ENCODE measurements at regions not wholly inside any gene's neighbourhood (a gene's known extent, or its start where the extent isn't known, plus 50 kb on each side); places are given as distances from the start of the nearest gene placed in this dataset.

DNA sequence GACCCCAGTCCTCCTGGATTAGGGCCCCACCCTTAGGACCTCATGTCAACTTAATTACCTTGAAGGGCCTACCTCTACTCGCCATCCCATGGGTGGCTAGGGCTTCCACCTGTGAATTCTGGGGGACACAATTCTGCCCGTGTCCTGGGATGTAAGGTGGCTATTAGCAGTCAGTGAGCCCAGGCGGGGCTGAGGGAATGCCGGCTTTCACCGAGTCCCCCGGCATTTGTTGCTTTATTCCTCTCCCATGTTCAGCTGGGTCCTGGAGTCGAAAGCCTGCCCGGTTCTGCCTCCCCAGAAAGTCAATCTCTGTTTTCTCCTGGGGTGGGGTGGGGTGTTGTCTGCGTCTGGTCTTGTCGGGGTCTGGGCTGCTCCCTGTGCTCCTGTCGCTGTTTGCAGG, 125.6 kb downstream of the GLRX3 start:
- intact Hi-C loops (cut with micrococcal nuclease) = no loop called here
- no TSS peak for BruUV-seq (replicated peaks)
- 0% methylated on average over 1 of the region's 11 CpGs; no CpG with 5 or more reads in 1 of the 2 experiments for WGBS, 2 experiments (ENCODE audit: extremely low coverage in 2 of 2, insufficient read length in 1 of 2)

More for the DNA sequence above, 125.6 kb downstream of the GLRX3 start:
- Histone ChIP-seq H2BK15ac (ENCODE audit: low read depth, low read length) (no peak overlapping the region), H2BK5ac (ENCODE audit: low read depth, low read length, poor library complexity, severe bottlenecking) (no peak overlapping the region), H3K4me1 (ENCODE audit: control insufficient read depth, insufficient read depth, low read length) (no peaks in the 10 kb centered on the region), H2BK20ac (ENCODE audit: low read depth, low read length) (no peak overlapping the region), H4K8ac (ENCODE audit: low read depth in 2 of 2, low read length in 2 of 2) (no peak overlapping the region), H4K5ac (ENCODE audit: low read depth, low read length) (no peak overlapping the region), H2BK120ac (ENCODE audit: low read depth, low read length) (no peak overlapping the region), H3K9me3 (ENCODE audit: control insufficient read depth, insufficient read depth, low read length) (peaks cover 48% of the 10 kb centered on the region), H3K27ac (ENCODE audit: insufficient read depth, low read length) (no peak overlapping the region), H3K36me3 (ENCODE audit: control insufficient read depth, insufficient read depth, low read length) (no peaks in the 10 kb centered on the region), H2AK5ac (ENCODE audit: low read depth, low read length) (no peak overlapping the region), H3K4me3 (ENCODE audit: insufficient read depth, low read depth, low read length) (no peak overlapping the region), H4K20me1 (ENCODE audit: insufficient read depth, low read length) (no peaks in the 10 kb centered on the region), H3K9ac (ENCODE audit: low read depth, low read length) (no peak overlapping the region), H3K27me3 (ENCODE audit: control insufficient read depth, insufficient read depth, low read length) (no peaks in the 10 kb centered on the region), H3K56ac (ENCODE audit: extremely low read depth, insufficient read depth, low read length) (no peak overlapping the region), H3K4ac (ENCODE audit: low read depth, low read length) (no peak overlapping the region), H3K14ac (replicated peaks; ENCODE audit: low read depth, low read length) (no peak overlapping the region), H3K79me1 (ENCODE audit: low read depth in 1 of 2, low read length in 2 of 2) (no peaks in the 10 kb centered on the region), H2AFZ (replicated peaks; ENCODE audit: low read length, poor library complexity) (no peak overlapping the region), H3K18ac (ENCODE audit: low read depth, low read length) (no peak overlapping the region), H3K9me1 (ENCODE audit: insufficient read depth, low read length) (no peaks in the 10 kb centered on the region), H2AK9ac (replicated peaks; ENCODE audit: low read depth, low read length, poor library complexity) (no peak overlapping the region), H3K23ac (ENCODE audit: low read depth, low read length) (no peak overlapping the region), H3K4me2 (ENCODE audit: low read depth, low read length) (no peak overlapping the region), H4K91ac (ENCODE audit: insufficient read depth, low read depth, low read length) (no peak overlapping the region)
- CTCF ChIA-PET = no interaction called here
- no peak for TF ChIP-seq MAFK (IDR thresholded peaks at IDR 0.05; ENCODE audit: low read depth, low read length)
- no peak for TF ChIP-seq RAD21 (IDR thresholded peaks at IDR 0.05; ENCODE audit: low read length)
- no peak for TF ChIP-seq BHLHE40 (IDR thresholded peaks at IDR 0.05; ENCODE audit: low read depth, low read length)
- no peak for TF ChIP-seq USF2 (IDR thresholded peaks at IDR 0.05; ENCODE audit: low read depth, low read length)
- TF ChIP-seq NFE2L2 (IDR thresholded peaks at IDR 0.05; ENCODE audit: low read depth, low read length) = no peak
- TF ChIP-seq CHD1 (IDR thresholded peaks at IDR 0.05; ENCODE audit: low read depth, low read length) = no peak
- no peak for TF ChIP-seq CTCF (conservative IDR thresholded peaks at IDR 0.05; ENCODE audit: low read depth, low read length)
- TF ChIP-seq SMC3 (IDR thresholded peaks at IDR 0.05; ENCODE audit: low read depth, low read length) = no peak
- no peak for TF ChIP-seq MAZ (IDR thresholded peaks at IDR 0.05; ENCODE audit: borderline replicate concordance, low read depth, low read length)
- TF ChIP-seq FOS (IDR thresholded peaks at IDR 0.05; ENCODE audit: low read depth, low read length) = no peak
- no peak for TF ChIP-seq RCOR1 (IDR thresholded peaks at IDR 0.05; ENCODE audit: insufficient replicate concordance, low read length)
- no peak for TF ChIP-seq RFX5 (IDR thresholded peaks at IDR 0.05; ENCODE audit: low read depth, low read length)
- TF ChIP-seq POLR2A (IDR thresholded peaks at IDR 0.05; ENCODE audit: low read depth, low read length) = no peak
- TF ChIP-seq ELK1 (IDR thresholded peaks at IDR 0.05; ENCODE audit: borderline replicate concordance, low read depth, low read length) = no peak
- TF ChIP-seq MXI1 (IDR thresholded peaks at IDR 0.05; ENCODE audit: borderline replicate concordance, low read depth, low read length) = no peak
- POLR2A ChIA-PET (ENCODE audit: unreplicated experiment) = no interaction called here
- ATAC-seq (ENCODE audit: low read depth) (no peak), DNase-seq (no peak)
- in situ Hi-C loops (cut with MboI; ENCODE audit: low sequenced_read_pairs) = no loop called here
- dilution Hi-C loops (cut with HindIII; ENCODE audit: low sequenced_read_pairs, unreplicated experiment) = no loop called here
